DMS153 (cell line): ENCODE measurements at regions not wholly inside any gene's neighbourhood (a gene's known extent, or its start where the extent isn't known, plus 50 kb on each side); places are given as distances from the start of the nearest gene placed in this dataset.
"Not testable (repeated sequence)": the region's sequence is repeated elsewhere in the genome, so short reads cannot be mapped to it uniquely, and the experiment has no call there.

Source experiments
- DNase-seq: peaks from one replicate; lab custom pipeline; 2025; lab: John Stamatoyannopoulos, UW

DNA sequence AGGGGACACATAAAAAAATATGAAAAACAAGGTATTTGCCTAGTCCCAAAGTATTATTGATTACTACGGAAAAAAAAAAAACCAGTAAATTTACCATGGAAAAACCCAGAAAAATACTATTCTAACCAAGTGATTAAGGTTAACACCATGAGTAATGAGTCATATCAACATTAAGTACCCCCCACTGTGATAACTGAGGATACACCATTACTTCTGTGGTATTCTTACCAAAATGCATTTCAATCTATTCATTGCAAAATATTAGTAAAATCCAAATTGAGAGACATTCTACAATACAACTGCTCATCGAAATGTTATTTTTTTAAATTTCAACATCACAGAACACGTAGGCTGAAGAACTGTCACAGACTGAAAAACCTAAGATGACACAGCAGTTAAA, 669.8 kb downstream of the ZEB2 start:
- DNase-seq: no peak

DNA sequence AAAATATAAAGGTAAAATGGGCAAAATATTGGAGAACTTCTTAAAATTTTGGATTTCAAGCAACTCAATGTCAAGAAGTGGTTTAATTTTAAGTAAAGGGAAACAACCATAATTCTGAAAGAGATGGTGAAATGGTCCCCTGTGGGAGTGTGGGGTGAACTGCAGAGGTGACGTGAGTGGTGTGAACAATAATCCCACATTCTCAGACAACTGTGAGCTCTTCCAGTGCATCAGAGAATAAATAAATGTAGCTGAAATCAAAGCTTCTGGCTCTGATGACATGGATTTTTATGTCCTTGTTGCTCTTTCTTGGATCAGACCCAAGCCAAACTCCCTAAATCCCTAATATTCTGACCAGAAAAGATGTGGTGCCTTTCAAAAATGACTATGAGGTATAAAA, 672.7 kb downstream of the ZEB2 start:
- DNase-seq: no peak

DNA sequence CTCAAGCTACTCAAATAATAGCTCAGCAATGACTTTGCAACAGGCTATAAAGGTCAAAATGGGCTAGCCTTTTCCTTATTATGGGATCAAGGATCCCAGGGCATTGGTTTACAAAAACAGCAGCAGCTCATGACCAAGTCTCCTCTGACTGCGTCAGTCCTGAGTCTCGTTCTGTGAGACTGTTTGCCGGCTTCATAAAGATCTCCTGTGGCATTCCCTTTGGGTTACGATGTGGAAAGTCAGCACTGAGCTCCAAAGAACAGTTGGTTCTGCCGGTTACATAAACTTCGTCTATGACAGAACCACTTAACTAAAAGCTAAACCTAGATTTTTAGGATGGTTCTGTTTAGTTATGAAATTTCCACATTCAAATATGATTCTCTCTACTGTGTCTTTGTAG, 674.9 kb downstream of the ZEB2 start:
- no peak for DNase-seq

DNA sequence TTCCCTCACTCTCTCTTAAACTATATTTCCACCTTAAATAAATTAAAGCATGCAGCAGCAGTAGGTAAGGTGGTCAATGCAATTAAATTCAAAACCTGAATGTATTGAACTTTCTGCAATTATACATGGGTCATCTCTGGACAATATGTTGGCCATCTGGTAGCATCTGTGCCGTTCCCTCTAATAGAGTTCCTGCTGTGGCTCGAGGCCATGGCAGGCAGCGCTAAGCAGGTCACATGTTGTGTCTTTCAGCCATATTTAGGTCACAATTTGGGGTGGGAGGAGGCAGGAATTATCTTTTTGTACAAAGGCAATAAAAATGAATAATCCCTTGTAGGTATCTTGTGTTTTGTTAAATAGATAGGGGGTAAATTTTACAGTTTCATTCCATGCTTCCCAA, 676.2 kb downstream of the ZEB2 start:
- no peak for DNase-seq

DNA sequence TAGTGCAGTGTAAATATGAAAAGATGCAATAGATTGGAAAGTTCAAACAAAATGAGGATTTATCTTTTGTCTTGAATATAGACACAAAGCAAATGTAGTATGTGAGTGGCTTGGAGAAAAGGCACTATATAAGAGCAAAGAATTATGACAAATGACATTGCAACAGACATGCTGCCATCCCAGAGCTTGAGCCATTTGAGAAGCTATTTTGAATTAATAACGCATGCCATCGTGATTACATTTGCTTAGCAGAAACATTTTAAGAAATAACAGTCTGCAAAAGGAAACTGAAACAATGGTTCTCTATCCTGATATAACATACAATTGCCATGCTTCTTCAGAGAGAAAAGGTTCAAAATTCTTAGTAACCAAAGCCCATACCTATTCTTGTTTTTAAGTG, 677.1 kb downstream of the ZEB2 start:
- DNase-seq: no peak

DNA sequence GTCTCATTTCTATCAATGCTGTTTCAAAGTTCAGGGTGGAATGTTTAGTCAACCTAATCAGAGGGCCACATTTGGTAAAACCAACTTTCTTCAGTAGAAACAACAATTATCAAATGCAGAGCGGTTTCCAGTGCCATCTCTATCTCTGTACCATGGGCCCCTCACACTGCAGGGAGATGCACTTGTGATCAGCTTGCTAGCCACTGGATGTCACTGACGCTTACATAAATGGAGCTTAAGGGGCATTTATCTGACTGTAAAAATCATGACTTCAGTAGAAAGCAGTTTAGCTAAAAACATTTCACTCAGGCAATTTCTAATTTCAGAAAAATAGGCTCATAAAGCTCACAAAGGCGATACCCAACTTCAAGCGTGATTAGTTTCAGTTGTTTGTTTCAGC, 678.0 kb downstream of the ZEB2 start:
- DNase-seq: no peak

DNA sequence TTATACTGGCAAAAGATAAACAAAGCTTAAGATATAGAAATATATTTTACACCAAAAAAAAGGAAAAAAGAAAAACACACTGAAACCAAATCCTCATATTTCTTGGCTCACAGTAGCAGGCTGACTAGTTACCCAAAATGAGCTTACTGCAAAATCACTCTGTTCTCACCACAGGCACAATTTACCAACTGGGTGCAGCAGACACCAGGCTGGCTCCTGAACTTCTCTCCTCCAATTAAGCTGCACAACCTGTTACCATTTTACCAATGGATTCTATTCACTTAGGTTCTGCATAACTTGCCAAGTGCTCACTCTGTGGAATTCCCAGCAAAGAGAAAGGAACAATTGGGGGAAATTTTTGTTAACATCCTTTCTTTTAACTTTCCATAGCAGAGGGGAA, 679.3 kb downstream of the ZEB2 start:
- DNase-seq: no peak

DNA sequence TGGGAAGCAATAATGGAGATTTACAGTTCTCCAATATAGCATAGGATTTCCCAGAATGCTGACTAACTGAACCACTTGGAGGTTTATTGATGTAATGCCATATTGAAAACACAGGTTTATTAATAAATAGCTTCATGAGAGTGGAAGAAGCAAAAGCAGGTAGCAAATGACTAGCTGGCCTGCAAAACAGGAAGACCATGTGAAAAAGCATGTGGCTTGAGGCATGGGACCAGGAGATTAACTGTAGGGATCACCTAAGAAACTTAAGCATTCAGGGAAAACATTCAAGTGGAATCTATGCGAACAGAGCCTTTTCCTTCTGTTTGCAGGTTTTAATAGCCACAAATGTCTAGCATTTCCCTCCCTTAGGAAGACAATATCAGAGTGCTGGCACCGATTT, 679.7 kb downstream of the ZEB2 start:
- no peak for DNase-seq

DNA sequence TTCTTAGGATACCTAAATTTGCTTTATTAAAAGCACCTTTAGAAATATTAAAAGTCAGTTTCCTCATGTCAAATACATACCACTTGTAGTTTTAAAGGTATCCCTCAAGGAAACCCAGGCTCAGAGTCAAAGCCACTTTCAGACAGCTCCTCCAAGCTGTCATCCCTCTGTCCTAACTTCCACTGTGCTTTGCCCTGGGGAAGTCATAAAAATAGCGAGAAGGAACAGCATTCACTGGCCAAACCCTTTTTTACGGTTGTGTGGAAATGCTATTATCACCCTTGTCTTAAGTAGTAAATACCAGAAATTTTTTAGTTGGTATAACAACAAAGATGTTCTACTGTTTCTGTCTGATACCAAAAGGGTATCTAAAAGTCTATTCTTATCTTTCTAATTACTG, 680.5 kb downstream of the ZEB2 start:
- no peak for DNase-seq

DNA sequence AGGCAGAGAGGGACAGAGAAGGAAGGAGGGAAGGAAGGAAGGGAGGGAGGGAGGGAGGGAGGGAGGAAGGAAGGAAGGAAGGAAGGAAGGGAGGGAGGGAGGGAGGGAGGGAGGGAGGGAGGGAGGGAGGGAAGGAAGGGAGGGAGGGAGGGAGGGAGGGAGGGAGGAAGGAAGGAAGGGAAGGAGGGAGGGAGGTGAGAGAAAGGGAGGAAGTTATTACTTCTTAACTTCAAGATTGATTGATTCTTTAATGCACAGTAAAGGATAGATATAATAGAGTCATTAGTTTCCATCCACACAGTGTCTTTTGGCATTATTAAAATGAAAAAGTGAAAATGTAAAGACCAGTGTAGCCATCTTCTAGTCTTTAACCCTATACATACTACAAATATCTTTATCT, 682.9 kb downstream of the ZEB2 start:
- not testable (repeated sequence) for DNase-seq

DNA sequence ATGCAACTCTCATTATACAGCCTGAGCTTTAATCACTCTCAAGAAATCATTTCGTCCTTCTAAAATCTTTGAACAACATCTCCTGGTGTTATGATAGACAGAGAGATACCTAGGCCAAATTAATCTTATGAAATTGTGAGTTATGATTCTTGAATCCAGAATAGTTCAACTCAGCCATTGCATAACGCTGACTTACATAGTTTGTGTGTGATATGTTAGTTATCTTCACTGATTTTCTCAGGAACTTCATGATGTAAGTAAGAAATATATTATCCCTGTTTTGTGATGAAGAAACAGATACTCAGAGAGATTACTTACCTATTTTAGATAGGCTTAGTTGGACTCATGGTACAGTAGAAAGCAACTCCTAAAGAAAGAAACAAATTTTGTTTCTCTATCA, 684.4 kb downstream of the ZEB2 start:
- no peak for DNase-seq

DNA sequence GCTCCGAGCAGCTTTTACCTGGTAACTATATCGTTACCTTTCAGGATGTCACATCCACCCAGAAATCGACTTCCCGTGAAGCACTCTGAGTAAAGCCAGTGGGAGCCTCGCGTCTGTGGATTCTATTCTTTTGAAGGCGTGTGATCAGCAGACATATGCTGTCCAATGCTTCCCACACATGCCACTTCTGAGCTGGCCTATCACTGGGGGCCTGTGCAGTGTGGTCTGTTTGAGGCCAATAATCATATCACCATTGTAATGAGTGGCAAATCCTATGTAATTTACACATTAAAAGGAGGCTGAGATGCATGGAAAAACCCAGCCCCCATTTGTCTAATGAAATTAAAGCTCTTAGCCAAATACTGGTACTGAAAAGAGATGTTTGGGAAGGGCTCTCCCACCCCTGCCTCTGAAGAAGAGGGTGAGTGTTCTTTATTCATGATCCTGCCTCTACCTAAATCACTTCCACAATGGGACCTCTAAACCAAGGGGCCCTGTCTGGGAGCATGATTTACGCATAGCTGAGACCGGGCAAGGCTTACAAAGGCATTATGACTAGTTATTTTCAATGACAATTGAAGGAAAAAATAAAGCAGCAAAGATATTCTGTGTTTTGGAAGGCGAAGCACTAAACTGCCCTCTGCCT, 686.8 kb downstream of the ZEB2 start:
- no peak for DNase-seq

DNA sequence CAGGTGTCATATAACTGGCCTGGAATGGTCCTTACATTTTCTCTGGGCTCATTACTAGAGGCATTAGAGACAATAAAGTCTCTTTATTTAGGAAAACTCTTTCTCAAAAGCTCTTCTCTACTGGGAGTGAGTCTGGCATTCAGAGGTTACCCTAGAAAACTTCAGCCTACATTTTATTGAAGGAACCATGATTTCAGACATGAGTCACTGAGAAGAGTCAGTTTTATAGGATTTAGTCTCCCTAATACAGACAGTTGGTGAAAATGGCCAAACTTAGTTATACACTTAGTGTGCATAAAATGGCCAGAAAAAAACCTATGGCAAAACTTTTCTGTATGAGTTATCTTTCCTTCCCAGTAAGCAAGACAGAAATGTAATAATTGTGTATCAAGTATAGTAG, 689.4 kb downstream of the ZEB2 start:
- no peak for DNase-seq

DNA sequence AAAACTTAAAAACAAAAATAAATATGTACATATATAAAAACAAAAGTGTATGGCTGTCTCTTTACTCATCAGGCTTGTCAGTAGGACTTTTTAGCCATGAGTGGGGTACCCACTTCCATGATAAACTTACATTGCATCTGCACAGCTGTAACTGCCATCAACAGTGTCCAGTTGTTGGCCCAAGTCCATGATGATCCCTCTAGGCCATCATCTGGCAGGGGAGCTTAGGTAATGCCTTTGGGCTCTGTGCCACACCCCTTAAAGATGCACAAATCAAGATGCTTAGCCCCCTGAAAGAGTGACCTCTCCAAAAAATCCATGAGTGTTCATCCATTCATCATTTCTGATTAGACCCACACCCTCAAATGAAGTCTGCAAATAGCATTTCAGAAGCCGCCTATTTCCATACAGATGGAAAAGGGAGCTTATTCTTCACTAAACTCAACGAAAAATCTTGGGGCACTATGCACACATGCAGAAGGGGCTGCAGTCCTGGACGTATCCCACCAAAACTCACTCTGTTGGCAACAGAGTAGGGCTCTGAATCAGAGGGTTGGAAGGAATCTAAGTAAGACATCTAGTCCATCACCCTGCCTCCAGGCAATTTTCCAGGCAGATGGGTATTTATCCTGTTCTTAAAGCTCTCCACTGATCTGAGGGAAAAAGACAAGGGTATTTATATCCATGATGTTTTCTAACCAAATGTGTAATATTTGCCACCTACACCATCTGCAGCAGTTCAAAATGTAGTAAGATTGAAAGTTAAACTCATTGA, 691.0 kb downstream of the ZEB2 start:
- no peak for DNase-seq

DNA sequence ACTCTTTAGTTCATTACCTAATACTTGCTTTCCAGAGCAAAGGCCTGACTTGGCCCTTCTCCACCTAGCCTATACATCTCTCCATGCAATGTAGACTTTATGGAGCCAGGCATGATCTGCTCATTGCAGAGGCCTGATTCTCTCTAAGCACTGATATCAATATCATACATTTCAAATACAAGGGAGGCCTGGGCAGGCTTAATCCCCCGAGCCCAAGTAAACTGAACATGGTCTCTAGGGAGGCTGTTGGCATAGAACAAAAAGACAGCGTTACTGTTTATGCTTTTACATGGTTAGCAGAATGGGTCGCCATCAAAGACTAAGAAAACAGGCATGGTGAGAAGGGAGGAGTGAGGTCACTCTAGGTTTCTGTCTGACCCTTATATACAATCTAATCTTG, 695.1 kb downstream of the ZEB2 start:
- peak; percentile 37 for DNase-seq

DNA sequence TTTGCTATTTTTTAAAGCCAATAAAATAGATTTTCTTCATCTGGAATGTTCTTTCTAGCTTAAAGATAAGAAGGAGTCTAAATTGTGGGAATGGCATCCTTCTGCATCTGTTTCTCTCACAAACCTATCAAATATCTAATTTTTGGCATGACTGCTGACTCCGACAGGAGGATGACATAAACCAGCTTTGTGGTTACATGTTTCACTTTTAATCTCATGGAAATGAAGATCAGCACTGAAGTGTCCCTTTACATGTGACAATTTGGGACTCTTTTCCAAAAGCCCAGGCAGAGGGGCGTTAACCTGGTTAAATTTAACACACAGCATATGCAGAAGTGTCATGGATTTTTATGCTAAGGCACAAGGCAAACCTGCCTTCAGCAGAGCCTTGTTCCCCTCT, 694.7 kb downstream of the ARHGAP15 start:
- DNase-seq: no peak

DNA sequence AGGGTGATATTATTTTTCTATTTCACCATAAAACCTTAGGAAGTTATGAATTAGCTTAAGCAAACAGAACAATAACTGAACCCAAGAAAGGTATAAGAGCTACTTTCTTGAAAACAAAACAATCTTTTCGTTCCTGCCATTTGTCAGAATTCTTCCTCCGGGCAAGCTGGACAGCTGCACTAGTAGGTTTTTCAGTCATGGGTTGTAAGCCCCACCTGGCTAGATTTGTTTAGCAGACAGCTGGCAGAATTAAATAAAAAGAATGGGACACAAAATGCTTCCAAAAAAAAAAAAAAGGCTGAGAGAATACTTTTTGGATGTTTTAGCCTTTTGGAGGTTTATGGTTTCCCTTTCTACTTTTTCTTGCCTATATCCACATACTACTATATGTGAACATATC, 694.1 kb downstream of the ARHGAP15 start:
- no peak for DNase-seq

DNA sequence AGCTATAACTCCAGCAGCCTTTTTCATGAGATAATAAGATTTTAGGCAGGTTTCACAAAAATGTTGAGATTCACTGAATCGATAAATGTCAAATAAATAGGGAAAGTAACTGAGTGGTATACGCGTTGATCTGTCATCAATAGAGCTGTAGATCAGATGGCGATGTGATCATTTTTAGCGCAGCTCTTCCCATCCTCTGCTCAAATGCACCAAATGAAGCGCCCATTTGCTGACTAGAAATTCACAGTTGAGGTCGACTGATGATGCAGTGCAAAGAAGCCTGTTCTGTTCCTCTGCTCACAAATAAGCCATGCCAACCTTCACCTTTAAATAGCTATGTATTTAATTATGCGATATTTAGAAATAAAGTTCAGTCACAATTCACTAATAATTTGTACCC, 693.5 kb downstream of the ARHGAP15 start:
- DNase-seq: no peak

DNA sequence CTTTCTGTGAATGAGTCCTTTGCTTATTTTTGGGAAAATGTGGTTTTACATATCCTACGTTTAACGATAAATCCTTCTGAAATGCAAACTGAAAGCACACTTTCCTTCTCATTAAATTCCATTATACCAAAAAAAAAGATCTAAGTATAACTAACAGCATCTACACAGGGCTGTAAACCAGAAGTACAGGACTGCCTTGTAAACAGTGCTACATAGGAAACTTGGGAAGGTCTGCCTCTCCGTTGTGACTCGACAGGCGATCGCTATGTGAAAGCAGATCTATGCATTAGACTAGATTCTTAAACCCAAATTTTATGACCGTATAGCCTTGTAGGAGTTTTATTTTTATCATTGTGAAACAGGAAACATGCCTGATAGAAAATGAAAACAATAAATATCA, 690.5 kb downstream of the ARHGAP15 start:
- no peak for DNase-seq

DNA sequence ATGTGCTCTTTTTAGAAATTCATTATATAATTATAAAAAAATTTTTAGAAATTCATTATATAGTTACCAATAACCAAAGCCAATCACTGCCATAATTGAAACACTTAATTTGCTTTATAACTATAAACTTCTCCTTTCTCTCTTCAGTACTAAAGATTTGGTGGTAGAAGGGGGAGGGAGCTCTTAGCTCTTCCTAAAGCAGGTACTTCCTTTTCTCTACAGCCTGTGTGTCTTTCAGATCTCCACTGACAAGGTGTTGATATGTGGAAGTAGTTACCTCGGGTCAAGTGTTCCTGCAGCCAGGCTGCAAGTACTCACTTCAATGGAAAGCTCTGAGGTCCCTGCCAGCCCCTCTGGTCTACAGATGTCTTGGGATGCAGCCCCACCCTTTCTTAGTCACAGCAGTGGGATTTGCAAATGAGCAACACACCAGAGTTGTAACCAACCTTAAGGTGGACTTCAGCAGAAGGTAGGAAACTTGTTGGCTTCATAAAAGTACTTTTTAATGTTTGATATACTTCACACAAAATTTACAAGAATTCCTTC, 690.0 kb downstream of the ARHGAP15 start:
- DNase-seq: no peak
